CD4-positive, CD25-positive, alpha-beta regulatory T cell (primary cell): ENCODE measurements at regions not wholly inside any gene's neighbourhood (a gene's known extent, or its start where the extent isn't known, plus 50 kb on each side); places are given as distances from the start of the nearest gene placed in this dataset.

Source experiments
- ATAC-seq, 2 donors: fragments of 150-1000 bp; cut with Tn5 transposase; one replicate each; pipeline ENCODE4 v1.10.0; 2021; ENCODE audit warnings: low read depth in 2 of 2, moderate number of reproducible peaks in 2 of 2, moderate library complexity in 1 of 2
- DNase-seq, 3 donors: peaks; one replicate each; pipeline versions ENCODE4 v3.0.0 to v3.0.0-alpha.2; 2012 to 2022; ENCODE audit warnings: mixed read lengths in 1 of 3
- H3K27ac ChIP-seq: one replicate; pipeline ENCODE4 v1.7.0; 2013; ENCODE audit warnings: mild to moderate bottlenecking, low read length; ENCODE audit not compliant: insufficient read depth, poor library complexity, severe bottlenecking
- H3K27me3 ChIP-seq: one replicate; pipeline ENCODE4 v1.7.0; 2013; ENCODE audit warnings: low read length; ENCODE audit not compliant: control insufficient read depth, insufficient read depth
- H3K36me3 ChIP-seq: one replicate; pipeline ENCODE4 v1.7.0; 2013; ENCODE audit warnings: mild to moderate bottlenecking, low read length, moderate library complexity; ENCODE audit not compliant: control insufficient read depth, insufficient read depth
- H3K4me1 ChIP-seq: 2 replicates; pipeline ENCODE4 v1.7.0; 2013; ENCODE audit warnings: mild to moderate bottlenecking, low read length; ENCODE audit not compliant: insufficient read depth, control insufficient read depth, poor library complexity, severe bottlenecking
- H3K4me3 ChIP-seq: one replicate; pipeline ENCODE4 v1.7.0; 2013; ENCODE audit warnings: low read depth, mild to moderate bottlenecking, low read length, moderate library complexity
- H3K9me3 ChIP-seq, 2 experiments: 1 replicate in 1 of 2; 2 replicates in 1 of 2; pipeline ENCODE4 v1.7.0; 2013; ENCODE audit warnings: low read length in 2 of 2, mild to moderate bottlenecking in 1 of 2, moderate library complexity in 1 of 2; ENCODE audit not compliant: control insufficient read depth in 2 of 2
- H3K27ac Mint-ChIP-seq, 3 donors: one replicate each; pipeline ENCODE4 v1.8.0; 2020 to 2022; ENCODE audit warnings: mild to moderate bottlenecking in 3 of 3, mixed read lengths in 3 of 3, moderate library complexity in 2 of 3
- H3K27me3 Mint-ChIP-seq: one replicate; pipeline ENCODE4 v1.8.0; 2022; ENCODE audit warnings: mild to moderate bottlenecking, mixed read lengths
- H3K36me3 Mint-ChIP-seq: one replicate; pipeline ENCODE4 v1.8.0; 2020; ENCODE audit warnings: mixed read lengths
- H3K4me1 Mint-ChIP-seq, 4 donors: one replicate each; pipeline ENCODE4 v1.8.0; 2020 to 2022; ENCODE audit warnings: mixed read lengths in 4 of 4, mild to moderate bottlenecking in 1 of 4
- H3K4me3 Mint-ChIP-seq, 4 donors: one replicate each; pipeline ENCODE4 v1.8.0; 2020 to 2022; ENCODE audit warnings: mild to moderate bottlenecking in 4 of 4, mixed read lengths in 4 of 4, moderate library complexity in 3 of 4
- H3K9me3 Mint-ChIP-seq, 7 donors: one replicate each; pipeline ENCODE4 v1.8.0; 2020 to 2022; ENCODE audit warnings: mixed read lengths in 7 of 7, mild to moderate bottlenecking in 3 of 7, moderate library complexity in 2 of 7

DNA sequence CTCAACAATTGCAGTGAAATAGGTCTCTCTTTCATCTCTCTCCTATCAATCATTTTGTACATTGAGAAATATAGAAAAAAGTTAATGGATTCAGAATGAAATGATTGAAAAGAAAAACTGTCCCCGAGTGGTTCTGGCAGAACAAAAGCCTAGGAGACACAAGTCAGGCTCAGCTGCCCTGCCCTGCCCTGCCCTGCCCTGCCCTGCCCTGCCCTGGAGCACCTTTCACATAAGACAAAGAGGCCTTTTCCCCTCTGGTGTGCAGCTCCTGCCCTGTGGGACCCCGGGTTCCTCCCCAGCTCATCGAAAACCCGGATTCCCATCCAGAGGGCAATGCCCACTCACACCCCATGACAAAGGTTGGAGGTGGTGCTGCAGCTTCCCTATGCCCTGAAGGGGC, 94.7 kb downstream of the TEX26 start:
- H3K4me1 ChIP-seq = no peaks in the 10 kb centered on the region

More for the DNA sequence above, 94.7 kb downstream of the TEX26 start:
- Mint-ChIP-seq H3K27me3 (peaks cover 22% of the 10 kb centered on the region), H3K9me3 (no peaks in the 10 kb centered on the region), H3K36me3 (no peaks in the 10 kb centered on the region), H3K27ac (no peak overlapping the region), H3K4me1 (no peaks in the 10 kb centered on the region), H3K4me3 (no peak overlapping the region)
- DNase-seq (no peak), ATAC-seq (no peak)
- Histone ChIP-seq H3K36me3 (no peaks in the 10 kb centered on the region), H3K9me3 (no peaks in the 10 kb centered on the region), H3K27ac (no peak overlapping the region), H3K4me3 (no peak overlapping the region), H3K27me3 (peaks cover 1% of the 10 kb centered on the region)
